Right atrium auricular region (tissue), 2 donors: ENCODE measurements at regions not wholly inside any gene's neighbourhood (a gene's known extent, or its start where the extent isn't known, plus 50 kb on each side); places are given as distances from the start of the nearest gene placed in this dataset.

ENCODE experiments used
- DNase-seq: peaks from one replicate; pipeline ENCODE4 v3.0.0-alpha.2; 2019; ENCODE audit warnings: low spot score
- H3K27ac ChIP-seq, 2 donors: fragments of 200-600 bp; sonication (generic); 1 replicate in 1 of 2; 2 replicates in 1 of 2; pipeline ENCODE4 v1.5.1; 2016 to 2019
- H3K27me3 ChIP-seq, 2 donors: fragments of 200-600 bp; sonication (generic); one replicate each; pipeline versions ENCODE4 v1.5.1 to v1.6.0; 2017 to 2019
- H3K36me3 ChIP-seq: fragments of 200-600 bp; sonication (generic); one replicate; pipeline ENCODE4 v1.5.1; 2016
- H3K4me1 ChIP-seq, 2 donors: fragments of 200-600 bp; sonication (generic); one replicate each; pipeline versions ENCODE4 v1.5.1 to v1.6.0; 2017 to 2019
- H3K4me3 ChIP-seq, 2 donors: fragments of 200-600 bp; sonication (generic); 1 replicate in 1 of 2; 2 replicates in 1 of 2; pipeline ENCODE4 v1.5.1; 2017 to 2019; ENCODE audit warnings: mild to moderate bottlenecking in 1 of 2, moderate library complexity in 1 of 2
- H3K9me3 ChIP-seq, 2 donors: fragments of 200-600 bp; sonication (generic); one replicate each; pipeline ENCODE4 v1.5.1; 2019
- TF ChIP-seq, protein P1 (sequence below), 2 donors: fragments of 200-600 bp; sonication (generic); IDR thresholded peaks; one replicate each; pipeline ENCODE4 v1.5.1; 2019; ENCODE audit warnings: antibody characterized with exemption in 2 of 2

- DNase-seq = no peak
- TF ChIP-seq, protein P1, sequence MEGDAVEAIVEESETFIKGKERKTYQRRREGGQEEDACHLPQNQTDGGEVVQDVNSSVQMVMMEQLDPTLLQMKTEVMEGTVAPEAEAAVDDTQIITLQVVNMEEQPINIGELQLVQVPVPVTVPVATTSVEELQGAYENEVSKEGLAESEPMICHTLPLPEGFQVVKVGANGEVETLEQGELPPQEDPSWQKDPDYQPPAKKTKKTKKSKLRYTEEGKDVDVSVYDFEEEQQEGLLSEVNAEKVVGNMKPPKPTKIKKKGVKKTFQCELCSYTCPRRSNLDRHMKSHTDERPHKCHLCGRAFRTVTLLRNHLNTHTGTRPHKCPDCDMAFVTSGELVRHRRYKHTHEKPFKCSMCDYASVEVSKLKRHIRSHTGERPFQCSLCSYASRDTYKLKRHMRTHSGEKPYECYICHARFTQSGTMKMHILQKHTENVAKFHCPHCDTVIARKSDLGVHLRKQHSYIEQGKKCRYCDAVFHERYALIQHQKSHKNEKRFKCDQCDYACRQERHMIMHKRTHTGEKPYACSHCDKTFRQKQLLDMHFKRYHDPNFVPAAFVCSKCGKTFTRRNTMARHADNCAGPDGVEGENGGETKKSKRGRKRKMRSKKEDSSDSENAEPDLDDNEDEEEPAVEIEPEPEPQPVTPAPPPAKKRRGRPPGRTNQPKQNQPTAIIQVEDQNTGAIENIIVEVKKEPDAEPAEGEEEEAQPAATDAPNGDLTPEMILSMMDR (IDR thresholded peaks at IDR 0.05) = no peak
- H3K4me1 ChIP-seq = no peaks in the 10 kb centered on the region
Measured at GRCh38 chr4:176843710-176844109, 51.0 kb upstream of the VEGFC start.

DNA sequence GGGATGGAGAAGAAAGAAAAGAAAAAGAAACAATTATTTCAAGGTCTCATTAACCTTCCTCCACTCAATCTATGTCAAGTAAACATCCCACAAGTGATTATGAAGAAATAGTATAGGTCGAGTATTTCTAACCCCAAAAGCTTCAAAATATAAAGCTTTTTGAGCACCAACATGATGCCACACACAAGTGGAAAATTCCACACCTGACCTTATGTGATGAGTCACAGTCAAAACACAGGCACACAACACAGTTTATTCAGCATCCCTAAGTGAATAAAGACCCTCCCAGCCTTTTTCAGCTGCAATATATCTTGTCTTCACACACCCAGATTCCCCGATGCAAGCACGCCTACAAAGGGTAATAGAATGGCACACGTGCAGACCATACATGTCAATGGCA is 51.7 kb upstream of the VEGFC start:
- no peaks in the 10 kb centered on the region for H3K9me3 ChIP-seq
- TF ChIP-seq, protein P1 (IDR thresholded peaks at IDR 0.05) = no peak
- no peak for DNase-seq
- no peaks in the 10 kb centered on the region for H3K36me3 ChIP-seq
- no peaks in the 10 kb centered on the region for H3K4me1 ChIP-seq
- no peak overlapping the region for H3K27ac ChIP-seq
- no peaks in the 10 kb centered on the region for H3K27me3 ChIP-seq
- H3K4me3 ChIP-seq = no peak overlapping the region

More at GRCh38 chr4:176843710-176844109, 51.0 kb upstream of the VEGFC start:
- Histone ChIP-seq H3K36me3 (no peaks in the 10 kb centered on the region), H3K4me3 (no peak overlapping the region), H3K27me3 (no peaks in the 10 kb centered on the region), H3K27ac (no peak overlapping the region), H3K9me3 (no peaks in the 10 kb centered on the region)

- Histone ChIP-seq H3K4me1 (no peaks in the 10 kb centered on the region), H3K4me3 (no peak overlapping the region), H3K9me3 (no peaks in the 10 kb centered on the region), H3K27ac (no peak overlapping the region), H3K27me3 (no peaks in the 10 kb centered on the region), H3K36me3 (no peaks in the 10 kb centered on the region)
- TF ChIP-seq, protein P1 (IDR thresholded peaks at IDR 0.05) = no peak
- no peak for DNase-seq
Measured at GRCh38 chr4:176845636-176846035, 52.9 kb upstream of the VEGFC start.

DNA sequence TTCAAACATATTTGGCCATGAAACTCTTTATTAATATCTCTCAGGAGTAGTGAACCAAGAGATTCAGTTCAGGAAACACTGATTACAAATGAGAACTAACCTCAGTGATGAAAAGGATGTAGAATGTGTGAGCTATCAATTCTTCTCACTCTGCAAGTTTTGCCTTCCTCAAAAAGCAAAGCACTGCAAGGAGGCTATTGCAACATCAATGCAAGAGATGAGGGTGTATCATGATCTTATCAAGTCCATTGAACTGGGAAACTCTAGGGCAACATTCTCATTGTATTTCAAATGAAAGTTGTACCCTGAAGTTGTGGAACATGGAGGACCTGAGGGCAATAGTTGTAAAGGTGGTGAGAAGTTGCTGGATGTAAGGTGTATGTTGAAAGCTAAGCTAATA is 56.4 kb upstream of the VEGFC start:
- Histone ChIP-seq H3K27me3 (no peaks in the 10 kb centered on the region), H3K4me3 (no peak overlapping the region), H3K4me1 (no peaks in the 10 kb centered on the region), H3K36me3 (no peaks in the 10 kb centered on the region), H3K27ac (no peak overlapping the region), H3K9me3 (no peaks in the 10 kb centered on the region)
- TF ChIP-seq, protein P1 (IDR thresholded peaks at IDR 0.05) = no peak
- DNase-seq = no peak

DNA sequence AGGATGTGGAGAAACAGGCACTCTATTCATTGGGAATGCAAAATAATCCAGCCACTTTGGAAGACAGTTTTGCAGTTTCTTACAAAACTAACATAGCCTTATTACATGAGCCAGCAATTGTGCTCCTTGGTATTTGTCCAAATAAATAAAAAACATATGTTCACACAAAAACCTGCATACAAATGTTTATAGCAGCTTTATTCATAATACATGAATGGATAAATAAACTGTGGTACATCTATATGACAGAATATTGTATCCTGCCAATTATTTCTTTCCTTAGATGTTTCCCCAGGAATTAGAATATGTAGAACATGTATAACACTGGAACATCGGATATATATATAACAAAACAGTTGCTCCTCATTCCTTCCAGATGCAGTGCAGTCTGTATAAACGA is 57.7 kb upstream of the VEGFC start:
- DNase-seq = no peak
- TF ChIP-seq, protein P1 (IDR thresholded peaks at IDR 0.05) = no peak
- Histone ChIP-seq H3K9me3 (no peaks in the 10 kb centered on the region), H3K27me3 (no peaks in the 10 kb centered on the region), H3K36me3 (no peaks in the 10 kb centered on the region), H3K4me3 (no peak overlapping the region), H3K4me1 (no peaks in the 10 kb centered on the region), H3K27ac (no peak overlapping the region)

- no peak overlapping the region for H3K4me3 ChIP-seq
- no peaks in the 10 kb centered on the region for H3K9me3 ChIP-seq
- DNase-seq = no peak
- no peaks in the 10 kb centered on the region for H3K4me1 ChIP-seq
- no peaks in the 10 kb centered on the region for H3K27me3 ChIP-seq
- no peak overlapping the region for H3K27ac ChIP-seq
- H3K36me3 ChIP-seq = no peaks in the 10 kb centered on the region
- TF ChIP-seq, protein P1 (IDR thresholded peaks at IDR 0.05) = no peak
Measured at GRCh38 chr4:176856421-176856820, 63.7 kb upstream of the VEGFC start.
